GM12892 (cell line): ENCODE measurements at regions not wholly inside any gene's neighbourhood (a gene's known extent, or its start where the extent isn't known, plus 50 kb on each side); places are given as distances from the start of the nearest gene placed in this dataset.
"Not testable (repeated sequence)": the region's sequence is repeated elsewhere in the genome, so short reads cannot be mapped to it uniquely, and the experiment has no call there.

Experiments used
- DNase-seq: peaks from one replicate; pipeline ENCODE4 v3.0.0; 2011; ENCODE audit not compliant: insufficient read length
- FAIRE-seq: peaks from 2 replicates; lab custom pipeline; 2011; peaks lifted over from hg19 to GRCh38; lab: Jason Lieb, UNC
- POLR2A ChIP-seq: IDR thresholded peaks from 2 replicates; pipeline ENCODE4 v1.6.1; 2011; ENCODE audit warnings: low read depth, low read length, control low read depth
- POLR2AphosphoS5 ChIP-seq: IDR thresholded peaks from 2 replicates; pipeline ENCODE4 v1.6.1; 2011; ENCODE audit warnings: low read depth, low read length, control low read depth
- TAF1 ChIP-seq: IDR thresholded peaks from 2 replicates; pipeline ENCODE4 v1.6.1; 2011; ENCODE audit warnings: low read depth, mild to moderate bottlenecking, control low read depth, low read length, borderline replicate concordance

DNA sequence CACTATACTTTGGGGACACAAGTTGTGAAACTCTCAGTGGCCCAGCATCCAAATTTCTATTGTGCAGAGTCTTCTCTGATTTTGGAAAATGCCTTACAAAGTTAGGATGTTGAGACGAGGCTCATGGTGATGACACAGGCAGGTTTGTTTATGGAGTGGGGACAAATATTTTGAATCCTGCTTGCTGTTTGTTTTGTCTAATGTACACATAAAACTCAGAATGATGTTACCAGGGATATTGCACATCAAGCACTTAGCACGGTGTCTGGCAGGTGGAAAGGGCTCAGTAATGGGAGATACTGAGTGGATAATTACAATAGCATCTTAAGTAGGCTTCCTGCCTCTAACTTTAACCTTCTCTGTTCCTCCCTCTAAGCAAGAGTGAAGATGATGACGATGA lies 628.9 kb upstream of the TBX3 start:
- TF ChIP-seq TAF1 = no peak
- no peak for TF ChIP-seq POLR2AphosphoS5
- no peak for TF ChIP-seq POLR2A
- FAIRE-seq (no peak), DNase-seq (no peak)

DNA sequence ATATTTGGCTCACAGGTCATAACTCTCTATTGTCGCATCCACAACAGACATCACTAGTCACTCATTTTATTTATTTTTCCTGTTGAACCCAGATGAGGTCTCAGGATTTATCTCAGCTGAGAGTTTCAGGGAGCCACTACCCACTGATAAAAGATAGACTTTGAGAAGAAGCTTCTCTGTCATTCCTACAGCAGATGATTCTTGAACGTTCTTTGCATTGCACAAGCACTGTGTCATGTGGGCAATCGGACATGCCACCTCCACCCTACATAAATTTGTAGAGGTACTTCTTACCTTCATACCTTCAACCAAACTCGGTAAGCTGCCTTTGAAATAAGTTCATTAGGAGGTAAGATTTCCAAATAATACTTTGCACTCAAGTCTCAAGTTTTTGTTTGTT lies 627.9 kb upstream of the TBX3 start:
- FAIRE-seq (no peak), DNase-seq (no peak)
- TF ChIP-seq POLR2AphosphoS5 = no peak
- TF ChIP-seq TAF1 = no peak
- TF ChIP-seq POLR2A = no peak

DNA sequence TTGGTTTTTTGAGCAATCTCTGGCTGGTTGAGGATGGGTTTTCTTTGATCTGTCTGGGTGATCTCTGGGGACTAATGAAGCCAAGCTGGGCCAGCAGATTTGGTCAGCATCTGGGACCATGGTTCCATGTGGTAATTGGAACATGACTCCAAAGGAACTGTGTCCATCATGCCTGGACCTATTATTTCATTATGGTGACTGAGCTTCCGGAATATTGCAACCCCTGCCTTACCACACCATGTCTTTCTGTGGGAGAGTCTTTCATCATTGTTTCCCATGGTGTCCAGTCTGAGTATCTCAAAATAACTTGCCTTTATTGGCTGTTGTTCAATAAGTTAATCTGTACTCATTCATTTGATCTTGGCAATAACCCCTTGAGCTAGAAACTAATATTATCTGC lies 624.9 kb upstream of the TBX3 start:
- no peak for DNase-seq
- TF ChIP-seq POLR2A (no peak), TAF1 (no peak), POLR2AphosphoS5 (no peak)
- no peak for FAIRE-seq

DNA sequence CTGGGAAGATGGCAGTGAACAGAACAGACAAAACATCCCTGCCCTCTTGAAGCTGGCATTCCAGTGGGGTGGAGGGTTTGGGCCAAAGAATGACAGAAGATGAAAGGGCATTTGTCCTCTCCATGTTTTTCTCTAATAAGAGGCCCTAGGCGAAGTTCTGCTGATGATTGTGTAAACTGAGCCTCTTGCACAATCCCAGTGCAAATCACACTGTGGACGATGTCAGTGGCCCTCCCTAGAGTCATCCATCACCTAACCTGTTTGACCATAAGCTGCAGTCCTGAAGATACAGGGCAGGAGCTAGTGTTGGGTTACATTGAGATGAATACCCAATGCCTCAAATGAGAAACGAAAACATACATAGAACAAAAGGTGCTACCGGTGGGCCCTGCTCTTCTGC lies 622.4 kb upstream of the TBX3 start:
- no peak for DNase-seq
- TF ChIP-seq TAF1 (no peak), POLR2AphosphoS5 (no peak), POLR2A (no peak)
- FAIRE-seq = no peak

DNA sequence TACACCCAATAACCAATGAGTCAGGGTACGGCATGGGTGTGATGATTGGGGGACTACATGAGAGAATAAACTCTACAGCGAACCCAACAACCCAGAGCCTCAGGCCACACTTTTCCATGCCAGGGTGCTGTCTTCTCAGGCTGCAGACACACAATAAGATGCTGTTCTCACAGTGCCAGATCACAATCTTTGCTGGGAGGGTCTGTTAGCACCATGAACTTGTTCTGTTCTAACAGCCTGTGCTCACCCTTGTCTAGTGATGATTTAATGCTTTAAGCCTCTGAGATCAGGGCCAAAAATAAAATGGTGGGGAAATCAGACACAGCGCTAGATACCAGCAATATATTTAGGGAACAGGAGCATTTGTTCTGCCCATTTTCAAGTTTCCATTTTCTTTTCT lies 621.9 kb upstream of the TBX3 start:
- no peak for TF ChIP-seq POLR2A
- no peak for TF ChIP-seq TAF1
- TF ChIP-seq POLR2AphosphoS5 = no peak
- no peak for FAIRE-seq
- DNase-seq = no peak

DNA sequence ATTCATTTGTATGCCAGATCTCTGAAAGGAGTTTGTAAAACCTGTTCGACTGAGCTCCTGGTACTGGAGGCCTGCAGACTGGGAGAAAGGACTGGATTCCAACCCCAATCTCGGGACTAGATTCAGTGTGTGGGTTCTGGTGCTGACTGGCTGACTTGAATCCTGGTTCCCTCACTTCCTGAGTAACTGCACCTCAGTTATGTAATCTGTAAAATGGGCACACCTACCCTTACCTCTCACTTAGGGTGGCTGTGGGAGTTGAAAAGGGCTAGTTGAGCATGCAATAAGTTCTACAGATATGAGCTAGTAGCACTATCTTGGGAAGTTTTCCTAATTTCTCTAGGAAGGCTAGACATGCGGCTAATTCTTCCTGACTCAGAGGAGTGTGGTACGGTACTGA lies 621.3 kb upstream of the TBX3 start:
- DNase-seq = no peak
- no peak for TF ChIP-seq TAF1
- TF ChIP-seq POLR2A = no peak
- no peak for TF ChIP-seq POLR2AphosphoS5
- no peak for FAIRE-seq

DNA sequence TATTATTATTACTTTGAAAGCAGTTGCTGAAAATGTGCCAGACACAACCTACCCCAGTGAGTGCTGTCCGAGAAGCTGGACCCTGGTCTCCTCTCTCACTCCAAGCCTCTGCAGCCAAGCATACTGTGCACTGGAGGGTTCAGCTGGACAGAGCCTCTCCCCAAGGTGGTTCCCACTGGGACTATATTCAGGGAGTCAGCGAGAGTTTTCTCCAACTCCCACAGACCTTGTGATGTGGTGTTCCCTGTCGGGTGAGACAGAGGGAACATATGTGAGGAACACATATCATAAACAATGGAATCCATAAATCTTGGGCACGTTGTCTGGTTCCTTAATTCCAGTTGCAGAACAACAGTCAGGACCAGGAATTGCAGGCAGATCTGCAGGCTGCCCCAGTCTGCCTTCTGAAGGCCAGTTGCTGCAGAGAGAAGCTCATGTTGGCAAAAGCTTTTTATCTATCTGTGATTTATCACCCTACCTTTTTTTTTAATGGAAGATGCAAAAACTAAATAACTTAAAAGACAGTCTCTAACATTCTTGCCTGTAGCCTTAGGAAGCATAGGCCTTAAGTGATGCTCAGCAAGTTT lies 619.8 kb upstream of the TBX3 start:
- TF ChIP-seq TAF1 (no peak), POLR2AphosphoS5 (no peak), POLR2A (no peak)
- no peak for FAIRE-seq
- no peak for DNase-seq

DNA sequence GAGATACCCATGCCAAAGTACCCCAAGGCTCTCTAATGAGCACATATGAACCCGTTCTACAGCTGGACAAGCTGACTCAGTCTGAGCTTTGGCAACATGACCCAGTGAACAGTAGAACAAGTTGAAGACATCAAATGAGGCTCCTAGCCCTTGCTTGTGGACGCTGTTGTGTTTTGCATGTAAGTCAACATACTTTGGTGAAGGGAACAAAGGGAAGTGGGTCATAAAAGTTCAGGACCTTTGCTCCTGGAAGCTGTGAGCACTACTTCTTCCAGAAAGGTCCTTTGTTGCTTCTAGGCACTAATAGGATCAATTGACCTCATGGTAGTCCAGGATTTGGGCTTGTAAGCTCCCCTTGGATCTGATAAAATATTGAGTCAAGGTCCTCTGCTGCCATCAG lies 613.5 kb upstream of the TBX3 start:
- DNase-seq (no peak), FAIRE-seq (no peak)
- no peak for TF ChIP-seq POLR2A
- no peak for TF ChIP-seq POLR2AphosphoS5
- no peak for TF ChIP-seq TAF1

DNA sequence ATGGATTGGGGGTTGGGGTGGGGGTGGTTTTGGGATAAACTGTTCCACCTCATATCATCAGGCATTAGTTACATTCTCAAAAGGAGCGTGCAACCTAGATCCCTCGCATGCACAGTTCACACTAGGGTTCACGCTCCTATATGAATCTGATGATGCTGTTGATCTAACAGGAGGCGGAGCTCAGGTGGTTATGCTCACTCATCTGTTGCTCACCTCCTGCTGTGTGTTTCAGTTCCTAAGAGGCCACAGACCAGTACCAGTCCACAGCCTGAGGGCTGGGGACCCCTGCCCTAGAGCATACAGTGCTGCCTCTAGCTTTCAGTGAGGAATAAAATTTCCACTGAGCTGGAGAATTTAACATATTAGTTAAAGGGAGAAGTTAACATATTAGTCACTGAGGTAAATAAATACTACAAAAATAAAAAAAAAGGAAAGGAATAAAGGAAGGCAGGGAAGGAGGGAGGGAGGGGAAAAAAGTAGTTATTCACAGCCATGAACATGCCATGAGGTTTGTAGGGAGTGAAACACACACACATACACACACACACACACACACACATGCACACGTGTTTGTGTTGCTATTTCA lies 612.7 kb upstream of the TBX3 start:
- FAIRE-seq (no peak), DNase-seq (no peak)
- TF ChIP-seq POLR2AphosphoS5 = no peak
- no peak for TF ChIP-seq TAF1
- TF ChIP-seq POLR2A = no peak

DNA sequence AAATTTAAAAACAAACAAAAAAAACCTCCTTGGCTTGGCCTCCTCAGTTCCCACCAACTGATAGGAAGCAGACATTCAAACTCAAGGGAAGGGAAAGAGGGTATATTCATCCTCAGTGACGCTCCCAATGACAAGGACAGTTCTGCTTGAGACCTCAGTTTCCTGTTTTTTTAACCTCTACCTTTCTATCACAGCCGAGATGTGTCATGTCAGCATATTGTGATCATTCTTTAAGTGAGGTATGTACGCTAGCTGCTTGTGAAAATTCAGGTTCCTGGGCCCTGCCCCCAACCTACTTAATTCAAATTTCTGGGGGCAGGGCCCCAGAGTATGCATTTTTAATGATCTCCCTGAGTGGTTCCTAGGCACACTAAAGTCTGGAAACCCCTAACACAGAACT lies 611.9 kb upstream of the TBX3 start:
- FAIRE-seq (no peak), DNase-seq (no peak)
- TF ChIP-seq POLR2A = no peak
- TF ChIP-seq TAF1 = no peak
- no peak for TF ChIP-seq POLR2AphosphoS5

DNA sequence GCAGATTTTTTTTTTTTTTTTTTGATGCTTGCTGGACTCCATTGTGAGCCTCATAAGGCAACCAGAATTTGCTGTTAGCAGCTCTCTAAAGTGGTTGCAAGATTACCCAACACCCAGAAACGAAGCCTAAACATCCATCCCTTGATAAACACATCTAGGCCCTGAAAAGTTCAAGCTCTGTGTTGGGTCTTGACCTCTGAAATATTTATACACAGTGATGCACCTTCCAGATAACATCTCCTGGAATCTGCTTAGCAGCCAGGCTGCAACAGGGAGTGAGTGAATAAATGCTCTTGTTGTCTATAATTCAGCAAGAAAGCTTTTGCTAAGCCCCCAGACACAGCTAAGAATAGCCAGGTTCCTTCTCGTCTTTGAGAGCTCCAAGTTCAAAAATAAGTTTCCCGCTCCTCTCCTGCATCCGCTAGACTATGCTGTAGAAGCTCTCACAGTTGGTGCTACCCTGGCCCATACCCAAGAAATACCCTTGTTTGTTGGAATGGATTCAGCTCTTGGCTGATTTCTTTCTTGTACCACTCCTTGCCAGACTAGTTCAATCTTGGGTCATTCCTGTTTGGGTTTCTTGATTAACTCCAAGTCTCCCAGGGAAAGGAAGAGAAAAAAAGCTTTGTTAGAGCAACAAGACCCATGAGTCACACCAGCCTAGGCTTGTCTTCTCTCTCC lies 610.6 kb upstream of the TBX3 start:
- FAIRE-seq = no peak
- TF ChIP-seq TAF1 (no peak), POLR2A (no peak), POLR2AphosphoS5 (no peak)
- DNase-seq = no peak

DNA sequence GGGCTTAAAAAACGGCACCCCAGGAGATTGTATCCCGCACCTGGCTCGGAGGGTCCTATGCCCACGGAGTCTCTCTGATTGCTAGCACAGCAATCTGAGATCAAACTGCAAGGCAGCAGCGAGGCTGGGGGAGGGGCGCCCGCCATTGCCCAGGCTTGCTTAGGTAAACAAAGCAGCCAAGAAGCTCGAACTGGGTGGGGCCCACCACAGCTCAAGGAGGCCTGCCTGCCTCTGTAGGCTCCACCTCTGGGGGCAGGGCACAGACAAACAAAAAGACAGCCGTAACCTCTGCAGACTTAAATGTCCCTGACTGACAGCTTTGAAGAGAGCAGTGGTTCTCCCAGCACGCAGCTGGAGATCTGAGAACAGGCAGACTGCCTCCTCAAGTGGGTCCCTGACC lies 601.5 kb upstream of the TBX3 start:
- FAIRE-seq, DNase-seq: not testable (repeated sequence)

DNA sequence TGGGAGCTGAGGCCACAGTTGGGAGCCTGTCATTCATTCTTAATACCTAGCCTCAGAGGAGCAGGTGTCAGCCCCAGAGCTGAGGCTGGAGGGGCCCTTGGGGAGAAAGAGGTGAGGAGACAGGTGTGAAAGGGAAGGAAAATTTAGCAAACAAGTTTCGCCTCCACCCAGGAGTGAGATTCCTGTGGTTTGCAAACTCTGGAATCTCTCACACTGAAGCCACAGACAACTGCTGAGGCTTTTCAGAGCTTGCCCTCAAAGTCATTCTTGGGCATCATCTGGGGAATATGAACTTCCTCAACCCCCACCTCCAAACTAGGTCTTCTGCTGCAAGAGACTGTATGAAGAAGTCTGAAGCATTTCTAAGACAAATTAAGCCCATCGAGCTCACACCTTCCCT lies 589.5 kb upstream of the TBX3 start:
- DNase-seq (no peak), FAIRE-seq (no peak)
- TF ChIP-seq POLR2AphosphoS5 = no peak
- no peak for TF ChIP-seq TAF1
- TF ChIP-seq POLR2A = no peak
